Stomach (tissue), 4 donors: ENCODE measurements at regions not wholly inside any gene's neighbourhood (a gene's known extent, or its start where the extent isn't known, plus 50 kb on each side); places are given as distances from the start of the nearest gene placed in this dataset.

Source experiments
- EP300 ChIP-seq: sonication (generic); formaldehyde crosslinking; IDR thresholded peaks from one replicate; pipeline ENCODE4 v1.6.1; 2017; ENCODE audit warnings: antibody characterized with exemption
- POLR2A ChIP-seq, 4 donors: fragments of 450-650 bp; IDR thresholded peaks; one replicate each; pipeline ENCODE4 v1.6.1; 2016; ENCODE audit warnings: antibody characterized with exemption in 4 of 4, control low read depth in 2 of 4, mild to moderate bottlenecking in 1 of 4, moderate library complexity in 1 of 4
- TF ChIP-seq, protein P1 (sequence below), 7 experiments: fragments of 450-650 bp in 4 of 7; fragments of 200-600 bp in 3 of 7; sonication (generic) in 3 of 7; IDR thresholded peaks; one replicate each; pipeline ENCODE4 v1.5.1; 2016 to 2019; ENCODE audit warnings: antibody characterized with exemption in 7 of 7, control low read depth in 2 of 7, mild to moderate bottlenecking in 1 of 7

DNA sequence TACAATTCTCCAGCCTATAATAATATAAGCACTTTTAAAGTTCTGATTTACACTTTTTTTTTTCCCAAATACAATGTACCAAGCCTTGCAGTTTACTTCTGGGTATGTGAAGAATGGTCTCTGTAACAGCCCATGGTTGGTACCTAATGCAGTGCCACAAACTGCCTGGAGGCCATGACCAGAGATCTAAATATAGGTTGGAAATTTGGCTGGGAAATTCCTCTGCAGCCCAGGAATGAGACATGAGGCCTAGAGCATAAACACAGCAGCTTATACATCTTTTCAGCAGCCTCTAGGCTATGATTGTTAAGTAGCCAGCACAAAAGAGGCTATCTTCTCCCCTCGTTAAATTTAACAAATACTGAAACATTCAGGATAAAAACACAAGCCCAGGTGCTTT, 432.0 kb upstream of the FAM98A start:
- TF ChIP-seq, protein P1, sequence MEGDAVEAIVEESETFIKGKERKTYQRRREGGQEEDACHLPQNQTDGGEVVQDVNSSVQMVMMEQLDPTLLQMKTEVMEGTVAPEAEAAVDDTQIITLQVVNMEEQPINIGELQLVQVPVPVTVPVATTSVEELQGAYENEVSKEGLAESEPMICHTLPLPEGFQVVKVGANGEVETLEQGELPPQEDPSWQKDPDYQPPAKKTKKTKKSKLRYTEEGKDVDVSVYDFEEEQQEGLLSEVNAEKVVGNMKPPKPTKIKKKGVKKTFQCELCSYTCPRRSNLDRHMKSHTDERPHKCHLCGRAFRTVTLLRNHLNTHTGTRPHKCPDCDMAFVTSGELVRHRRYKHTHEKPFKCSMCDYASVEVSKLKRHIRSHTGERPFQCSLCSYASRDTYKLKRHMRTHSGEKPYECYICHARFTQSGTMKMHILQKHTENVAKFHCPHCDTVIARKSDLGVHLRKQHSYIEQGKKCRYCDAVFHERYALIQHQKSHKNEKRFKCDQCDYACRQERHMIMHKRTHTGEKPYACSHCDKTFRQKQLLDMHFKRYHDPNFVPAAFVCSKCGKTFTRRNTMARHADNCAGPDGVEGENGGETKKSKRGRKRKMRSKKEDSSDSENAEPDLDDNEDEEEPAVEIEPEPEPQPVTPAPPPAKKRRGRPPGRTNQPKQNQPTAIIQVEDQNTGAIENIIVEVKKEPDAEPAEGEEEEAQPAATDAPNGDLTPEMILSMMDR (IDR thresholded peaks at IDR 0.05), result no peak
- TF ChIP-seq EP300 (no peak), POLR2A (IDR thresholded peaks at IDR 0.05) (no peak)
